Panc1 (cell line): ENCODE measurements at regions not wholly inside any gene's neighbourhood (a gene's known extent, or its start where the extent isn't known, plus 50 kb on each side); places are given as distances from the start of the nearest gene placed in this dataset.

Experiments used
- ATAC-seq: fragments of 200-7000 bp; cut with Tn5 transposase; 2 replicates; pipeline ENCODE4 v1.9.1; 2020; ENCODE audit warnings: mild to moderate bottlenecking, moderate library complexity
- BruUV-seq: library from RNA; stranded (reverse); fragments of 400-500 nt; replicated peaks from 2 replicates; lab custom pipeline; 2021; lab: Mats Ljungman, UMichigan
- CTCF ChIA-PET: fragments of 300-600 bp; sonication (Branson Sonifier 250); formaldehyde crosslinking; loops from one replicate; lab custom pipeline; 2022; ENCODE audit warnings: antibody characterized with exemption; lab: Charles Lee
- POLR2A ChIA-PET: fragments of 300-600 bp; sonication (Branson Sonifier 250); formaldehyde crosslinking; loops from one replicate; lab custom pipeline; 2022; ENCODE audit warnings: antibody characterized with exemption; lab: Charles Lee
- DNase-seq: peaks from one replicate; pipeline ENCODE4 v3.0.0-alpha.2; 2010; ENCODE audit warnings: low read depth, low spot score
- H3K27ac ChIP-seq: 2 replicates; pipeline ENCODE4 v1.5.1; 2011; ENCODE audit warnings: mild to moderate bottlenecking, low read length, inconsistent platforms
- H3K27me3 ChIP-seq: fragments of 200-500 bp; sonication (Bioruptor generic); 2 replicates; pipeline ENCODE4 v1.6.0; 2014; ENCODE audit warnings: low read length, inconsistent platforms; ENCODE audit not compliant: control insufficient read depth, insufficient read depth
- H3K36me3 ChIP-seq: fragments of 200-500 bp; sonication (Bioruptor generic); 2 replicates; pipeline ENCODE4 v1.5.1; 2014; ENCODE audit warnings: inconsistent platforms, mild to moderate bottlenecking, low read length, moderate library complexity; ENCODE audit not compliant: control insufficient read depth, insufficient read depth
- H3K4me1 ChIP-seq: 2 replicates; pipeline ENCODE4 v1.5.1; 2011; ENCODE audit warnings: inconsistent platforms, mild to moderate bottlenecking, low read length, moderate library complexity; ENCODE audit not compliant: control insufficient read depth, insufficient read depth
- H3K4me3 ChIP-seq, 2 experiments: 2 replicates each; pipeline ENCODE4 v1.5.1; 2011 to 2012; ENCODE audit warnings: low read depth in 2 of 2, low read length in 2 of 2, mild to moderate bottlenecking in 2 of 2, inconsistent platforms in 1 of 2, moderate library complexity in 1 of 2
- H3K9me3 ChIP-seq: fragments of 200-500 bp; sonication (Bioruptor generic); 2 replicates; pipeline ENCODE4 v1.5.1; 2014; ENCODE audit warnings: low read depth, mild to moderate bottlenecking, inconsistent platforms, low read length, moderate library complexity; ENCODE audit not compliant: control insufficient read depth, insufficient read depth
- POLR2AphosphoS5 ChIP-seq: IDR thresholded peaks from 2 replicates; pipeline ENCODE4 v1.6.1; 2012; ENCODE audit warnings: mild to moderate bottlenecking, low read depth, low read length, moderate library complexity
- REST ChIP-seq, 2 experiments: IDR thresholded peaks; 2 replicates each; pipeline ENCODE4 v1.6.1; 2011 to 2012; ENCODE audit warnings: low read depth in 2 of 2, control low read depth in 1 of 2, low read length in 1 of 2, mild to moderate bottlenecking in 1 of 2, moderate library complexity in 1 of 2; ENCODE audit not compliant: insufficient read depth in 1 of 2
- SIN3A ChIP-seq: IDR thresholded peaks from 2 replicates; pipeline ENCODE4 v1.6.1; 2012; ENCODE audit warnings: low read depth, mild to moderate bottlenecking, low read length, moderate library complexity, borderline replicate concordance; ENCODE audit not compliant: insufficient read depth
- TCF7L2 ChIP-seq: IDR thresholded peaks from 2 replicates; pipeline ENCODE4 v1.6.1; 2011; ENCODE audit warnings: mild to moderate bottlenecking, low read depth, low read length, inconsistent platforms
- in situ Hi-C: cut with HindIII; loops from 2 replicates; pipeline ENCODE4 v1.10.0; 2016; ENCODE audit warnings: low sequenced_read_pairs, low pct_unique_long_range_greater_than_20kb
- intact Hi-C: fragments of 100-400 bp; cut with micrococcal nuclease; formaldehyde crosslinking; loops from one replicate; pipeline ENCODE4 v1.10.0; 2022; ENCODE audit not compliant: unreplicated experiment
- TF ChIP-seq, protein P1 (sequence below): fragments of 450-650 bp; IDR thresholded peaks from 2 replicates; pipeline ENCODE4 v1.5.1; 2017; ENCODE audit warnings: mild to moderate bottlenecking

DNA sequence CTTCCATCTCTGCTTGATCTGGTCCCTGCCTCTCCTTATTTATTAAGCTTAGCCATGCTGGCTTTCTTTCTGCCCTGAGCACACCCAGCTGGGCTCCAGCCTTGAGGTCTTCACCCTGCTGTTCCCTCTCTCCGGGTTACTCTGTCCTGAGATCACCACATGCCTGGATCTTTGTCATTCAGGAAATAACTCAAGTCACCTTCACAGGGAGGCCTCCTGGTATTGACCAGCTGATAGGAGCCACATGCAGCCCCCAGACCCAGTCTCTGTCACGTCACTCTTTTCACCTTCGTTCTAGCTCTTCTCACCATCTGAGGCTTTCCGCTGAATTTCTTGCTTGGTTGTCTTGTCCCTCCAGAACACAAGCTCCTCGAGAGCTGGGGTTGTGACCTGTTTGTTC, 114.4 kb downstream of the TSN start:
- TF ChIP-seq, protein P1, sequence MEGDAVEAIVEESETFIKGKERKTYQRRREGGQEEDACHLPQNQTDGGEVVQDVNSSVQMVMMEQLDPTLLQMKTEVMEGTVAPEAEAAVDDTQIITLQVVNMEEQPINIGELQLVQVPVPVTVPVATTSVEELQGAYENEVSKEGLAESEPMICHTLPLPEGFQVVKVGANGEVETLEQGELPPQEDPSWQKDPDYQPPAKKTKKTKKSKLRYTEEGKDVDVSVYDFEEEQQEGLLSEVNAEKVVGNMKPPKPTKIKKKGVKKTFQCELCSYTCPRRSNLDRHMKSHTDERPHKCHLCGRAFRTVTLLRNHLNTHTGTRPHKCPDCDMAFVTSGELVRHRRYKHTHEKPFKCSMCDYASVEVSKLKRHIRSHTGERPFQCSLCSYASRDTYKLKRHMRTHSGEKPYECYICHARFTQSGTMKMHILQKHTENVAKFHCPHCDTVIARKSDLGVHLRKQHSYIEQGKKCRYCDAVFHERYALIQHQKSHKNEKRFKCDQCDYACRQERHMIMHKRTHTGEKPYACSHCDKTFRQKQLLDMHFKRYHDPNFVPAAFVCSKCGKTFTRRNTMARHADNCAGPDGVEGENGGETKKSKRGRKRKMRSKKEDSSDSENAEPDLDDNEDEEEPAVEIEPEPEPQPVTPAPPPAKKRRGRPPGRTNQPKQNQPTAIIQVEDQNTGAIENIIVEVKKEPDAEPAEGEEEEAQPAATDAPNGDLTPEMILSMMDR = no peak
- TF ChIP-seq SIN3A = no peak
- no peak for TF ChIP-seq REST (IDR thresholded peaks at IDR 0.05; ENCODE audit: insufficient read depth in 1 of 2, low read depth in 2 of 2, low read length in 1 of 2)
- TF ChIP-seq POLR2AphosphoS5 = no peak
- TF ChIP-seq TCF7L2 = no peak
- intact Hi-C loops = no loop called here
- ChIA-PET POLR2A (no interaction called here), CTCF (no interaction called here)
- H3K4me1 ChIP-seq = no peaks in the 10 kb centered on the region
- in situ Hi-C loops = no loop called here
- no peaks in the 10 kb centered on the region for H3K36me3 ChIP-seq
- no peak overlapping the region for H3K4me3 ChIP-seq
- ATAC-seq = no peak
- 0 out of 2 replicates have a peak, but pooled peaks cover 6% of the 10 kb centered on the region for H3K27me3 ChIP-seq
- DNase-seq = no peak
- no peak overlapping the region for H3K27ac ChIP-seq
- BruUV-seq = no TSS peak
- no peaks in the 10 kb centered on the region for H3K9me3 ChIP-seq

DNA sequence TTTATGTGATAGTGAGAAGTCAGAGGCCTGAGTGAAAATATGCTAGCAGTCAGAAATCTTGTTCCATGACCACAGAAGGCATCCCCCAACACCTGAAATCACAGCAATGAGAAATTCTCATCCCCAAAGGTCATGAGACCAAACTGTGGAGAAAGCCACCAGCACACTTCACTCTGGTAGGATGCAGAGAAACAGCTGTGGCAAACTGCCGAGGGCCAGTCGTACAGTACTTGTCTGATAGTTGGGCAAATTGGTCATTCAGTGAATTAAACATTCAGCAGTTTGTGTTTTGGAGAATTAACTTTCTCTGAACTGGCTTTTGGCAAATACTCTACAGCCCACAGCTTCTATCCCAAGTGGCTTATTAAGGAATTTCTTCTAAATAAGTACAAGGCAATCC, 117.2 kb downstream of the TSN start:
- Histone ChIP-seq H3K4me3 (no peak overlapping the region), H3K36me3 (no peaks in the 10 kb centered on the region), H3K4me1 (no peaks in the 10 kb centered on the region), H3K9me3 (no peaks in the 10 kb centered on the region), H3K27me3 (peaks cover 6% of the 10 kb centered on the region; the same call in 1 of the 2 replicates), H3K27ac (no peak overlapping the region)
- ATAC-seq (no peak), DNase-seq (no peak)
- in situ Hi-C loops (no loop called here), intact Hi-C loops (no loop called here)
- BruUV-seq = no TSS peak
- ChIA-PET CTCF (no interaction called here), POLR2A (no interaction called here)
- TF ChIP-seq, protein P1 = no peak
- TF ChIP-seq REST (IDR thresholded peaks at IDR 0.05; ENCODE audit: insufficient read depth in 1 of 2, low read depth in 2 of 2, low read length in 1 of 2) = no peak
- TF ChIP-seq TCF7L2 = no peak
- TF ChIP-seq SIN3A = no peak
- no peak for TF ChIP-seq POLR2AphosphoS5
